GM21390 (cell line): ENCODE measurements at regions not wholly inside any gene's neighbourhood (a gene's known extent, or its start where the extent isn't known, plus 50 kb on each side); places are given as distances from the start of the nearest gene placed in this dataset.
A peak's percentile ranks its signal among the peaks of the same experiment; 100 is the strongest.

Source experiments
- ATAC-seq: cut with Tn5 transposase; IDR thresholded peaks from one replicate; pipeline ENCODE4 v1.9.1; 2021; ENCODE audit not compliant: unreplicated experiment

DNA sequence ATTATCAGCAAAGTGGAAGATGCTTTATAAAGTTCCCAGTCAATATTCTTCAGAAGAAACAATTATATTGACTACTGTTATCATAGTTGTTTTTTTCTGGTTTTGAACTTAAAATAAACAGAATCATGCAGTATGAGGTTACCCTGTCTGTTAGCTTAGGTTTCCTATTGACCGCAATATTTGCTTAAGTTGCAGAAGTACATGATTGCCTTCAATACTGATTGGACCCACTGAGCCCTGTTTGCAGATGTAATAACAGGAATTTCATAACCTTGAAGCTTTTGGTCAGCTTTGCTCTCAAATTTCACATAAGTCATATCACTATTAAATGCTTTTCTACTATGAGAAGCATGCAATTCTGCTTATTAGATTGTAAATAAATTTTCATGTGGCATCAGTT, 229.1 kb upstream of the FSTL5 start:
- peak; percentile 90 for ATAC-seq

DNA sequence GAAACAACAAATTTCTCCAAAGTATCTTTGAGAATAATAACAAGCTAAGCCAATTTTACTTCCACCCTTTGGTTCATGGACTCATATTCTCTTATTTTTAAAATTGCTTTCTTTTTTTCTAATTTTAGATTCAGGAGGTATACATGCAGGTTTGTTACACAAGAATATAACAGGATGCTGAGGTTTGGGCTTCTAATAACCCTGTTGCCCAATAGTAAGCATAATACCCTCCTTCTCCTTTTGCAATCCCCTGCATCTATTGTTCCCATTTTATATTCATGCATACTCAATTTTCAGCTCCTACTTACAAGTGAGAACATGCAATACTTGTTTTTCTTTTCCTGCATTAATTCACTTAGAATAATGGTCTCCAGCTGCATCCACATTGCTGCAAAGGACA, 202.3 kb upstream of the FSTL5 start:
- no peak for ATAC-seq

- no peak for ATAC-seq
These were observed 200.9 kb upstream of the FSTL5 start for GRCh38 chr4:162364651-162365050.

GRCh38 chr4:162360369-162361149, 196.8 kb upstream of the FSTL5 start:
- no peak for ATAC-seq

DNA sequence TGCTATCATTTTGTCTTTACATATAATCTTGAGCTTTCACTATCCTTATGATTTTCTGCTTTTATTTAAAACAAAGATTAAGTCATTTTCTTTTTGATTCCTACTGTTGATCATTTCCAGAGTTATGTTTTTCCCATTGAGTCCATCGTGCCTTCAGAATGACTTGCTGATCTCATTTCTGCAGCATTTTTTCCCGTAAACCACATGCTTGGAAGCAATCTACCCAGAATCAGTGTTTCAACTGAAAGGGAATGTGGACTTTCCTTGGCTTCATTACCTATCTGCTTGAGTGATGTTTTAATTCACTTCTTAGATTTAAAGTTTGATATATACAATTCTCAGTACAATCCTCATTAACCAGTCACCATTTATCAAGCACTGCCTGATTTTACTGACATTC, 192.4 kb upstream of the FSTL5 start:
- no peak for ATAC-seq

DNA sequence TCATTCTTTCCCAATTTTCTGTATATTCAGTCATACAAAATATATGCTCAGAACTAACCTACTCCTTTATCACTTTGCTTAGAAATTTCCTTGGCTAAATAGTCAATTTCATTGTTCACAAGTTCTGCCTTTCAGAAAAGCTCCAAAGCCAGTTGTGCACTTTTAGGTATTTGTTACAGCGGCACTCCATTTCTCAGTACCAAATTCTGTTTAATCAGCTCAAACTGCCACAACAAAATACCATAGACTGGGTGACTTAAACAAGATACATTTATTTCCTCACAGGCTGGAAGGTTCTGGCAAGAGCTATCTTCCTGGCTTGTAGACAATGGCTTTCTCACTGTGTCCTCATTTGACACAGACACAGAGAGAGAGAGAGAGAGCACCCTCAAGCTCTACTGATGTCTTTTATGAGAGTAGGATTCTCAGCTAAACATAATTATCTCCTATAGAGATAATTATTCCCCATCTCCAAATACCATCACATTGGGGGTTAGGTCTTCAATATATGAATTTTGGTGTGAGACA, 188.8 kb upstream of the FSTL5 start:
- ATAC-seq = no peak

- no peak for ATAC-seq
These were observed 186.5 kb upstream of the FSTL5 start for GRCh38 chr4:162350331-162350730.

DNA sequence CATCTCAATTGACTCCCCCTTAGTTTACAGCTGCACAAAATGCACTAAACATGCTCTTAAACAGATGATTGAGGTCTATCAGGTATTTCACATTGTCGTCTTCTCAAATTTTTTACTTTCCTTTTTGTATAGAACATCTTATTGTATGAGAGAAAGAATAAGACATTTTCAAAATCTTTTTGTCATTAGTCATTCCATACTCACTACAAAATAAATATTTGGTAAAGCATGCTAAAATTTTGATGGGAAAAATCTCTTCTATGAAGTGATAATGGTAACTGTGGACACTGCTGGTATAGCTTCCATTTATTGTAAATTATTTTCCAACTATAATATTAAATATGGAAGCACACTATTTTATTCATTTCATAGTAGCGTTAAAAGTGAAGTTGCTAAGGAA, 185.6 kb upstream of the FSTL5 start:
- ATAC-seq = no peak

DNA sequence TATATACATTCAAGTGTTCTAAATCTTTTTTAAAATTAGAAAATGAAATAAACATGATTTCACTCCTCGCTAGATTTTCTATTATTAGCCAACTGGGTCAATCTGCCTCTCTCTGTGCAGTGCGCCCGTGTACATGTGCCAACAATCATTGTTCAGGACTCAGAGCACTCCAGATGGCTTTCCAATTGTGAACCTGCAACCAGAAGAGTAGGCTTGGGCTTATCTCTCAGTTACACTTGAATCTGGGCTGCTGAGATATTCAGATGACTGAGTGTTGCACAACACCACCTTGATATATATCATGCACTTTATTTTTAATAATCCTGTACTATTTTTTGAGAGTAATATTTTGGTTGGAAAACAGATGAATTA, 184.0 kb upstream of the FSTL5 start:
- ATAC-seq = no peak

GRCh38 chr4:162347156-162347841, 183.5 kb upstream of the FSTL5 start:
- no peak for ATAC-seq

DNA sequence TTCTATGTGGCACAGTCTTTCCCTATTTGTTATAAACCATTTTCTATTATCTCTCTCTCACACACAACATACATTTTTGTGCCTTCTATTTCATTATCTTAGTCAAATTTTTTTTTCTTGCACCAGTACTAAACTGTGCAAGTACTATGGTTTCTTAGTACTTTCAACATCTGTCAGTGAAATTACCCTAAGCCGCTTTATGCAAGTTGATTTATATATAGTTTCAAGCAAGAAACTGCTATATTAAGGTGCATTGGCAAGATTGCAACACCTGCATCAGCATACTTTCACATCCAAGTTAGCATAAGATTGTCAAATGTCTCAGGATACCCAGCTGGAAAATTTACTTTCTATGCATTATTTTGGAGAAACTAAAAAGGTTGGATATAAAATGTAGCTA, 180.2 kb upstream of the FSTL5 start:
- no peak for ATAC-seq

- ATAC-seq = no peak
These were observed 177.7 kb upstream of the FSTL5 start for GRCh38 chr4:162341533-162341932.

DNA sequence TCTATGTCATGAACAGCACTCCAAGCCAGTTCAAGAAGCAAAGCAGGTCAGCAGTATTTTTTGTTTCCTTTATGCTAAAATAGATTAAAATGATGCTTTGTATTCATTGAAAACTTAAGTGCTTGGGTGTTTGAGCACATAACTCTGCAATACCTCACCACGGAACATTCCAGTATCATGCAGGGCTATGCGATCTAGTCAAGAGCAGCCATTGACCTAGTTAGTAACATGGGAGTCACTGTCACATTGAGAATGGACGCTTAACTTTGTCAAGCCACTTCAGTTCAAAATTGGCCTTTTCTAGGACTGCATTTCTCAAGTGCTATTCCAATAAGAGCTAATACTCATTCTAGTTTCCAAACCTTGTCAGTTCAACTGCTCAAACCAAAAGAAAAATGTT, 160.1 kb upstream of the FSTL5 start:
- ATAC-seq = no peak

DNA sequence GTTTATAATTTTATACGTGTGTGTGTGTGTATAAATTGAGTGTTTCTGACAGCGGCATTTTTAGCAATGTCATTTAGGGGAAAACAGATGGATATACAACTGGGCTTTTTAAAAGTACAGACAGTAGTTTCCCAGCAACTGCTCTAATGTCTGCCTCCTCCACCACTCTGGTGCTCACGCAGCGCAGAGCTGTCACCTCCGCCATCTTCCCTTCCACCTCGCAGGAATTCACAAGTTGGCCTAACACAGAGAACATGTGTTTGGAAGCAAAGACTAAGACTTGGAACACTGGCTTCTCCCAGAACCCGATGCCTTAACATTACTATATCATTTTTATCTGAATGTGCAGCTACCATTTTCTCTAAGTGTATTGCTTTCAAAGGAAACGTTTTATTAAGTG, 158.3 kb upstream of the FSTL5 start:
- ATAC-seq = no peak

DNA sequence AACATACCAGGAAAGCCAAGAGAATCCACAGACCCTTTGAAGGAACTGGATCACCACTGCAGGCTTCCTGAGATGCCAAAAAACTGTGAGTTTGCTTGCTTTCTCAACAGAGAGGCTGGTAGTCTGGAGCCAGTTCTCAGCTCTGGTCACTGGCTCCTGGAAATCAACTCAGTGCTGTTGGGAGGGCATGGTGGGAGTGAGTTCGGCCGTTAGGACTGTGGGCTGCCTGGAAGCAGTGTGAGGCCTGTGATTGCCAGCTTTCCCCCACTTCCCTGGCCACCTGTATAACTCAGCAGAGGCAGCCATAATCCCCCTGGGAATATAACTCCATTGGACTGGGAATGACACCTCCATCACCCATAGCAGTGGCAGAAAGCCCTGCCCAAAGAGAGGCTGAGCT, 122.0 kb upstream of the FSTL5 start:
- ATAC-seq = no peak

DNA sequence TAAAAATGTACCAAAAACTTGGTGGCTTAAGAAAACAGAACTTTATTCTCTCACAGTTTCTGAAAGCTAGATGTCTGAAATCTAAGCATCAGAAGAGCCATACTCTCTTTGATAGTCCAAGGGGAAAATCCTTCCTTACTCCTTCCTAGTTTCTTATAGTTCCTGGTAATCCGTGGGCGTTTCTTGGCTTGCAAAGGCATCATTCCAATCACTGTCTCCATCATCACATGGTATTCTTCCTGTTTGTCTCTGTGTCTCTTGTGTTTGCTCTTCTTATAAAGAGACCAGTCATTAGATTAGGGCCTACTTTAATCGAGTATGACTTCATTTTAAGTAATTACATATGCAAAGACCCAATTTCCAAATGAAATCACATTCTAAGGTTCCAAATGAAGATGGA, 118.9 kb upstream of the FSTL5 start:
- no peak for ATAC-seq

- ATAC-seq = peak; percentile 86
These were observed 110.6 kb upstream of the FSTL5 start for GRCh38 chr4:162274354-162274753.

- ATAC-seq = no peak
These were observed 108.4 kb upstream of the FSTL5 start for GRCh38 chr4:162272215-162272614.

DNA sequence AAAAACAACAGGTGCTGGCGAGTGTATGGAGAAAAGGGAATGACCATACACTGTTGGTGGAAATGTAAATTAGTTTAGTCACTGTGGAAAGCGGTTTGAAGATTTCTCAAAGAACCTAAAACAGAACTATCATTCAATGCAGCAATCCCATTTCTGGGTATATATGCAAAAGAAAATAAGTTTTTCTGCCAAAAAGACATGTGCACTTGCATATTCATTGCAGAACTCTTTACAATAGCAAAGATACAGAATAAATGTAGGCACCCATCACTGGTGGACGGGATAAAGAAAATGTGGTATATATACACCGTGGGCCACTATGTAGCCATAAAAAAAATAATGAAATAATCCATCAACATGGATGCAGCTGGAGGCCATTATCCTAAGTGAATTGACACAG, 105.1 kb upstream of the FSTL5 start:
- ATAC-seq = no peak

GRCh38 chr4:162265802-162266201, 102.0 kb upstream of the FSTL5 start:
- ATAC-seq = no peak

DNA sequence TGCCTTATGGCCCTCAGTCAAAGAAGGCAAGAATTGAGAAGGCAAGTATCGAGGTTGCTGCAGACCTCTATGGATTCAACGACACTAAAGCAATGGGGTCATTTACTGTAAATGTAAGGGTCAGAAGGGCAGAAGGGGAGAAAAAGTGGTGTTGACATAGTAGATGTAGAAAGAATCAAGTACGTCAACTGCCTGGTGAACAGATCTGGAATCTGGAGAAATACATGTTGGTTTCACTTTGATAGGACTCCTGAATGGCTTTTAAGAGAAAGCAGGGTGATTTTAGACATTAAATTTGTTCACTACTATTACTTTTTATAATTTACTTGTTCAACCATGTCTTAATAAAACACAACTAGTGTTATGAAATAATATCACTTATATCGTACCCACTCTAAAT, 81.3 kb upstream of the FSTL5 start:
- no peak for ATAC-seq

DNA sequence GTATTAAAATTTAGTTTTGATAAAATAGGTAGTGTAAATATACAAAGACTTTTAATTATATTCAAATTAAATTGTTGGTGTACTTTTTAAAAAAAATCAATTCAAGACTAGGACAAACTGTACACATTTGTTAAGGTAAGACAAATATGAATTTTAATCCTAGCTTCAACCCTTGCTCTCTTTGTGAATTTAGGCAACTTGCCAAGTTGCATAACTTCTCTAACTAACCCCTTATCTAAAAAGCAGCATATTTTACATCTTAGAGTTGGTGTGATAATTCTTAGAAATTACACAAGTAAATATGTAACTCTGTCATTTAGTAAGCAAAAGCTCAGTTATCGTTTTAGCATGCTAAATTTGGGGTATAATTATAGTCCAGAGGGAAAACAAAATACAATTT, 78.1 kb upstream of the FSTL5 start:
- no peak for ATAC-seq
